ENCODE measurements at regions not wholly inside any gene's neighbourhood (a gene's known extent, or its start where the extent isn't known, plus 50 kb on each side); places are given as distances from the start of the nearest gene placed in this dataset.

DNA sequence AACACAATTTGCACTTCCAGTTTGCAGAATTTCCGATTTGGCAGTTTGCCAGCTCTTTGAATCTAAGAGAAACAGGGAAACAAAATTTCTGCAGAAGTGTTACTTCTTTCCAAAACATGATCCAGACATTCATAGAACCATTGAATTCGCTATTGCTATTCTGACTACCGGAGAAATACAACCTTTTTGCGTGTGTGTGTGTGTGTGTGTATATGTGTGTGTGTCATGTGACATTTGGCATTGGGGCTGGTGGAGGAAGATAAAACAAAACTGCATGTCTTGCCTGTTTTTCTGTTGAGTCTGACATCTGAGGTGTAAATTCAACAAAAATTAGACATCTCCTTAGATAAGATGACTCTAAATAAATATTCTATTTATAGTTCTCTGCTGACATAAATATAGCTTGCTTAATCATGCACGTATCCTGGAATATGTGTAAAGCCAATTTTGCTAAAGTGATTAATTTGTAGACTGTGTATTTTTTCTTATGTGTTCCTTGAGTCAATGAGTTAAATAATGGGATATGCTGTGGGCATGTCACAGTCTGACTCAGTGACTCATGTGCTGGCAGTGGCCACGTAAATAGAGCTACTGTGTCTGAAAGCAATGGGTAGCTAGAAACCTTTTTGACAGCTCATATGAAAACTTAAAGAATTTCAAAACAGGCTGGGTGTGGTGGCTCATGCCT, 98.9 kb downstream of the HPGD start:
- Histone ChIP-seq H3K79me2 (ENCODE audit: insufficient read depth, low read length) (no peaks in the 10 kb centered on the region), H3K23ac (ENCODE audit: insufficient read length, low read depth, low read length) (no peak overlapping the region), H3K14ac (ENCODE audit: insufficient read depth, low read length) (no peak overlapping the region), H3K18ac (ENCODE audit: insufficient read length, low read depth, low read length) (no peak overlapping the region), H3K56ac (ENCODE audit: insufficient read length, low read depth, low read length) (no peak overlapping the region), H3K4me2 (ENCODE audit: insufficient read depth, insufficient read length, low read length) (no peak overlapping the region), H2BK15ac (ENCODE audit: low read depth, low read length) (no peak overlapping the region), H2AFZ (ENCODE audit: low read length) (no peak overlapping the region), H3K79me1 (ENCODE audit: insufficient read depth, low read depth, low read length, poor library complexity, severe bottlenecking) (no peaks in the 10 kb centered on the region), H2BK5ac (ENCODE audit: insufficient read length, low read length) (no peak overlapping the region), H4K8ac (replicated peaks; ENCODE audit: insufficient read length, low read depth, low read length) (no peak overlapping the region), H4K5ac (ENCODE audit: insufficient read length, low read depth, low read length) (no peak overlapping the region), H2AK5ac (ENCODE audit: insufficient read length, low read length) (no peak overlapping the region), H3K4ac (ENCODE audit: low read depth, low read length) (no peak overlapping the region), H3K4me1 (ENCODE audit: insufficient read depth, low read length) (no peaks in the 10 kb centered on the region), H3K23me2 (ENCODE audit: insufficient read length, low read depth, low read length, poor library complexity, severe bottlenecking) (no peaks in the 10 kb centered on the region), H3K27me3 (ENCODE audit: insufficient read depth, low read length) (no peaks in the 10 kb centered on the region), H3K9ac (ENCODE audit: extremely low read depth, insufficient read length, low read length) (no peak overlapping the region), H3K9me3 (ENCODE audit: control insufficient read depth, low read depth, low read length) (no peaks in the 10 kb centered on the region), H4K91ac (ENCODE audit: insufficient read length, low read depth, low read length) (no peak overlapping the region), H3K27ac (ENCODE audit: insufficient read length, low read depth, low read length) (no peak overlapping the region), H3T11ph (ENCODE audit: low read length) (no peak overlapping the region), H4K20me1 (ENCODE audit: control insufficient read depth, insufficient read depth, insufficient read length) (no peaks in the 10 kb centered on the region), H2BK120ac (ENCODE audit: low read depth, low read length, poor library complexity, severe bottlenecking) (no peak overlapping the region), H2BK20ac (ENCODE audit: low read depth, low read length, poor library complexity, severe bottlenecking) (no peak overlapping the region), H2BK12ac (ENCODE audit: insufficient read length, low read depth, low read length) (no peak overlapping the region)
- Mint-ChIP-seq H3K9me3 (no peaks in the 10 kb centered on the region), H3K36me3 (ENCODE audit: insufficient read depth in 1 of 3, low read depth in 3 of 3) (no peaks in the 10 kb centered on the region), H3K4me1 (0 out of 4 replicates have a peak, but pooled peaks cover 0 to 3% of the 10 kb centered on the region in 2 experiments), H3K27ac (no peak overlapping the region), H3K4me3 (no peak overlapping the region), H3K27me3 (ENCODE audit: low read depth) (no peaks in the 10 kb centered on the region)
- TF ChIP-seq, protein P1, sequence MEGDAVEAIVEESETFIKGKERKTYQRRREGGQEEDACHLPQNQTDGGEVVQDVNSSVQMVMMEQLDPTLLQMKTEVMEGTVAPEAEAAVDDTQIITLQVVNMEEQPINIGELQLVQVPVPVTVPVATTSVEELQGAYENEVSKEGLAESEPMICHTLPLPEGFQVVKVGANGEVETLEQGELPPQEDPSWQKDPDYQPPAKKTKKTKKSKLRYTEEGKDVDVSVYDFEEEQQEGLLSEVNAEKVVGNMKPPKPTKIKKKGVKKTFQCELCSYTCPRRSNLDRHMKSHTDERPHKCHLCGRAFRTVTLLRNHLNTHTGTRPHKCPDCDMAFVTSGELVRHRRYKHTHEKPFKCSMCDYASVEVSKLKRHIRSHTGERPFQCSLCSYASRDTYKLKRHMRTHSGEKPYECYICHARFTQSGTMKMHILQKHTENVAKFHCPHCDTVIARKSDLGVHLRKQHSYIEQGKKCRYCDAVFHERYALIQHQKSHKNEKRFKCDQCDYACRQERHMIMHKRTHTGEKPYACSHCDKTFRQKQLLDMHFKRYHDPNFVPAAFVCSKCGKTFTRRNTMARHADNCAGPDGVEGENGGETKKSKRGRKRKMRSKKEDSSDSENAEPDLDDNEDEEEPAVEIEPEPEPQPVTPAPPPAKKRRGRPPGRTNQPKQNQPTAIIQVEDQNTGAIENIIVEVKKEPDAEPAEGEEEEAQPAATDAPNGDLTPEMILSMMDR (conservative IDR thresholded peaks at IDR 0.05) = no peak
- WGBS (ENCODE audit: extremely low coverage, insufficient read length, low lambda C conversion rate) = no CpG with 5 or more reads among the region's 6 CpGs
- DNase-seq = no peak

Data from H9 (cell line).